Activated T-cell treated with anti-CD3 and anti-CD28 coated beads for 1 hour (primary cell): ENCODE measurements at regions not wholly inside any gene's neighbourhood (a gene's known extent, or its start where the extent isn't known, plus 50 kb on each side); places are given as distances from the start of the nearest gene placed in this dataset.

Experiments used
- DNase-seq: peaks from one replicate; pipeline ENCODE4 v3.0.0-alpha.2; 2020; ENCODE audit warnings: low read depth

DNA sequence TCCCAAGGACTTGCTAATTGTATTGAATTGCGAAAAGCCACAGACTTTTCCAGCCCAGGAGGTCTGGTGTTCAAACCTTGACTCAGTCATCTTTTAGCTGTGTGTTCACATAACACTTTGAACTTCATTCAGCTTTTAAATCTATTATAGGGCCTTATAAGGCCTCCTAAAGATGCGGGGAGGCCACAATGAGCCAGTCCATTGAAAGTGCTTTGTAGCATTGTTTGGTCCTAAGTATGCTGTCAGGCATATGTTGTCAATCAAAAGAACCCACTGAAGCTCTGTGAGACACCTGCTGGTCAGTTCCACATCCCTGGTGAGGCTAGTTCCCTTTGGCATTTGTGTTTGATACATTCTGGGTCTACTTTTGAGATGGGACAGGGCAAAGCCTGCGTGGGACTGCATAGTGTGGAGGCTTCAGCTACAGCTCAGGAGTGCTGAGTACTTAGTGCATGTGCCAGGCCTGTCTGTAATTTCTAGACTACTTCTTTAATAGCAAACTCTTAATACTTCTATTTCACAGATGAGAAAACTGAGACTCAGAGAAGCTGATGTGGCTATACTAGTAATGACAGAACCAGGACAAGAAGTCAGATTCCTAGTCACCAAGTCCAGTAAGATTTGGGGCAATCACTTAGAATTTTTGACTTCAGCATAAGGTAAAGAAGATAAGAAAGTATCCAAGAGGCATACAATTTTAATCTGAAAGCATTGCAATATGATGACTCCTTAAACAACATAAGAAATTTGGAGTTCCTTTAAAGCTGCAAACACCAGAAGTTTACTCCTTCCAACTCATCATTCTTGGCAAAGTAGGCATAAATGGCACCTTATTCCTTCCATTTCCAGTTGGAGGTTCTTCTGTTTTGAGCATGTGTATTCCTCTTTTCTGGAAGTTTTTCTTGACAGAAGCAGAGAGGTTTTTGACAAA, 213.0 kb downstream of the PDCD6IP start:
- DNase-seq, result no peak

- no peak for DNase-seq
Measured at GRCh38 chr3:34012102-34012461, 213.7 kb downstream of the PDCD6IP start.

DNA sequence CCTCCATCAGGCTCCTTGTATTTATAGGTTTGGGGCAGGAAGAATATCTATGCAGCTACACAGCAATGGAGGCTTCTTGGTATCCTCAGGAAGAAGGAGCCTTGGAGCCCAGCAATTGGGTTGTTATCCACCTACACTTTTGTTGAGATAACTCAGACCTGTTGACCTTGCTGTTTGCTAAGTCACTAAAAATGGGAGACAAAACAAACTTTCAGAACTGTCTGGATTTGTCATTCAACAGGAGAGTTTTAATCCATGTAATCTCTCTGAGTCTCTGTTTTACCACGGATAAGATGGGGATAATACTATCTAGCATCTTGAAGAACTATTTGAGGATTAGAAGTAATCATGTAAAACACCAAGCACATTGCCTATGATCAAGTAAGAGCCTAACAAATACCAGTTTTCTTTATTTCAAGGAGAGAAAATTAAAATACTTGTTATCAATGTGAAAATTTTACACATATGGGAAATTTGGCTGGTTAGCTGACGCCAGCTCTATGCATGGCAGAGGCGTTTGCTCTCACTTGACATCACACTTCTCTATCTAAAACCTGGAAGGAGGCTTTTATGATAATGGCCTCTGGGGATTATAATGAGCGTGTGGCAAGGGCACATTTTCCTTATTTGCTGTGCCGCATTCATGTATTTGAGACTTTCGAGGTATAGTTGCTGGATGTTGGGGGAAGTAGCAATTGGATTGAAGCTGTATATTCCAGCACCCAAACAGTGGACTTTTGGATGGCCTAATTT, 215.6 kb downstream of the PDCD6IP start:
- DNase-seq, result no peak

DNA sequence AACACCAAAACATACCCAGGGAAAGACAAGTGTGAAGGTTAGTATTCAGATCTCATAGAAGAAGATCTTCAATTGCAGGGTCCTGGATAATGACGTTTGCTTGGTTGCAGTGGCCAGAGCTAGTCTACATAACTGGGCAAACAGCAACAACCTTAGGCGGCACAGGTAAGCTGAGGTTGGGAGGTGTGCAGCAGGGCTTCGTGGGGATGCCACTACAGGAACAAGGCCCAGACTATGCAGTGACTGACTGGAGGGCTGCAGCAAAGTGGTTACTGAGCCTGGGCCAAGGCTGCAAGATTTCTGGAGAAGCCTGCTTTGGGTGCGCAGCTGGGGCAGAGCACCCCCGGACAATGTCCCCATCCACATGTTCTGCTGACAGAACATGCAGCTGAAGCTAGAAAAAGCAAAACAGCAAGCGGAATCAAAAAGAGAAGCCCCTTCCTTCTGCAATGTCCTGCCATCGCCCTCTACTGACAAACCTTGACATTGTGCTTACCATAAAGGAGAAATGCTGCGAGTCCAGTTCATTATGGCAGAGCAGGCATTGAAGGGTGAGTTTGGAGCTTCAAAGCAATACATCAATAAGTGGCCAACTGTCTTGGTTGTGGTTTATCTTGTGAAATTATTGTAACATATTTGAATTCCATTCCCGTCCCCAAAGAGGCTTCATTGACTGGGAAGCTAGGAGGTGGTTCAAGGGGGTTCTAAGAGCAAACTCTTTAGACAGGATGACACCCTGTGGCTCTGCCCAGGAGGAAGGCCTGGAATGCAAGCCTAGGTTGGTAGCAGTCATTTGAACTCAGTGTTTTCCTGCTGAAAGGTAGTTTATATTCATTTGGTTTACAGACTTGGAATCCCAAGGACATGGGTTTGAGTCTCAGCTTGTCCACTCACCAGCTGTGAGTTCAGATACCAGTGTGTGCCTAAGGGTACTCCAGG, 217.0 kb downstream of the PDCD6IP start:
- DNase-seq, result no peak

- peak; percentile 11 for DNase-seq
Measured at GRCh38 chr3:34016925-34017587, 218.6 kb downstream of the PDCD6IP start.

GRCh38 chr3:34017757-34018156, 219.3 kb downstream of the PDCD6IP start:
- DNase-seq, result no peak

DNA sequence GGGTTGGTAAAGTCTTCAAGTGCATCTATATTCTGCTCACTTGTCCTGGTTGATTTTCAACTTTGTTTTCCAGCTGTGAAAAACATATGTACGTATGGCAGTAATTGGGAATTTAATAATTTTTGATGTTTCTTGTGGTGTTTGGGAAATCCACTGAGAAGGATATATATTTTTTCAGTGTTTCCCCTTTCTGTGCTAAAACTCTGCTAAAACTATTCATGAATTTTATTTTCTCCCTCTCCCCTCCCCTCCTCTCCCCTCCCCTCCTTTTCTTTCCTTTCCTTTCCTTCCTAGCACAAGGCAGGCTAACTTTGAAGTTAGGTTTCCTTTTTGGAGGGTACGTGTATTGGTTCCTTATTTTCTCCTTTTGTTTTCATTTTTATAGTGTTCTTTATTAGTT, 220.7 kb downstream of the PDCD6IP start:
- DNase-seq, result no peak

GRCh38 chr3:34020170-34020569, 221.7 kb downstream of the PDCD6IP start:
- no peak for DNase-seq

- DNase-seq, result no peak
Measured at GRCh38 chr3:34020726-34021680, 222.6 kb downstream of the PDCD6IP start.

- no peak for DNase-seq
Measured at GRCh38 chr3:34022147-34022546, 223.7 kb downstream of the PDCD6IP start.

- no peak for DNase-seq
Measured at GRCh38 chr3:34024447-34025240, 226.2 kb downstream of the PDCD6IP start.

DNA sequence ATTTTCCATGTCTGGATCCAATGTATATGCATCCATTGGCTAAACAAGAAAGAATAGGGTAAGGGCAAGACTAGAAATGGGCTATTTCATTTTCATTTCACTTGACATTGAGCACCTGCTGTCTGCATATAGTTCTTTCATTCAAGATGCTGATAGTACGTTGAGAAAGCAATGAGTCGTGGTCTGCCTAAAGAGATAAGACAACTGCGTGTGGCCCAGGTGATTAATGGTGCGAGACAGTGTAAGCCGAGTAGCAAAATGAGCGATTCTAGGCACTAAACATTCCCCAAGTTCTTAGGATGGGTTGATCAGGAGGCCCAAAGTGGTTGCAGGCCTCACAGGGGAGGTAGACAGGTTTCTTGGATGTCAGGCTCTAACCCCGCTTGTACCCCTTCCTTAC, 235.4 kb downstream of the PDCD6IP start:
- DNase-seq, result no peak

- no peak for DNase-seq
Measured at GRCh38 chr3:34034840-34035239, 236.4 kb downstream of the PDCD6IP start.

DNA sequence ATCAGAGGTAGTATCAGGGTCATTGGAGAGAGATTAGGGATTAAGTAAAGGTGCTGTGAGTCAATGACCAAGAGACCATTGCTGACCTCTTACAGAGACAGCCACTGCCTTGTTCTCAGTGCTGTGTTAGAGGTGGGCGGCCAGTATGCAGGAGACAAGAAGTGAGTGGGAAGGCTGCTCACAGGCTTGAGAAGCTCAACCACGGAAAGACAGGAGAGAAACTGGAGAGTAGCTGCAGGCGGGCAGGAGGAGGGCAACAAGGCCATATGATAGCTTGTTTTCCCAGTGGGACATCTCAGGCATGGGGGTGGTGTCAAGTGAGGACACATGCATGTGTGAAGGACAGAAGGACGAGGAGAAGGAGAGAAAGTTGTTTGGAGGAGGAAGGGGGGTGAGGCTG, 237.3 kb downstream of the PDCD6IP start:
- DNase-seq, result no peak

DNA sequence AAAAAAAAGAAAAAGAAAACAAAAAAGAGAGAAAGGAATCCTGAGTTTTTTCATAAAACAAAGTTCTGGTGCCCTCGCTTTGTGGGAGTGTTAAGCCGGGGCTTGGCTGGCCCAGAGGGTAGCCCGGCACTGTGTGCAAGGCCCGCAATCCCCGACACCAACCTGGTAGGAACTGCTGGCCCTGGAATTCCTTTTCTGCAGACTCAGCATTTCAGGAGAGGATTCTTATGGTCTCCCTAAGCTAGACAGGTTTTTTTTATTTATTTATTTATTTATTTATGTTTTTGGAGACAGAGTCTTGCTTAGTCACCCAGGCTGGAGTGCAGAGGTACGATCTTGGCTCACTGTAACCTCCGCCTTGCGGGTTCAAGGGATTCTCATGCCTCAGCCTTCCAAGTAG, 238.8 kb downstream of the PDCD6IP start:
- no peak for DNase-seq

DNA sequence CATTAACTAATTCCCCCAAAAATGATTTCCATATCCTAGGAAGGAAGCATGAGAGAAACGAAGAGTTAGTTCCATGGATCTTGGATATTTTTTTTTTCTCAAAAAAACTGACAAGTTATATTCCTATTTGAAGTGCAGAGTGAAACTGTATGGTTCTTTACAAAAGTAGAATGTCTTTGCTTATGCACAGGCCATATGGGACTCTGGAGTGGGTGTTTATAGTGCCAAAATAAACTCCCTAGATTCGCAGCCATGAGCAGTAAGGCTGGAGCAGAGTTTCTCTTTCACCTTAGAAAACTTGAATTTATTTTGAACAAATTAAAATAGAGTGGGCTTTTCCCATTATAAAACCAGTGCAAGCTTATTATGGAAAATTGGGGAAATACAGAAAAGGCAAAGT, 239.7 kb downstream of the PDCD6IP start:
- DNase-seq, result no peak

DNA sequence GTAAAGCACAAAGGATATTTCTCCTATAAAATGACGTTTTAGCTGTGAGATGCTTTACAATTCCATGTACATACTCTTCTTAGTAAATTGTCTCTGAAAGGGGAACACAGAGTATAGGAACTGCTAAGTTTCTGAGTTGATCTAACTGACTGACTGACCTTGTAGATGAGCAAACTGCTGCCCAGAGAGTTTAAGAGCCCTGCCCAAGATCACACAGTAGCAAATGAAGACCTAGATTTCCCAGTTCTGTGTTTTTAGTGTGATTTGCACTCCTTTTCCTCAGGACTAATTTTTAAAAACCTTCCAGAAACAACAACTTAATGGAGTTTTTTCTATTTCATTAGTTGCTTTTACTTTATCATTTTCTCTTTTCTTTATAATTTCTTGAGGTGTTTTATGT, 247.7 kb downstream of the PDCD6IP start:
- DNase-seq, result no peak

DNA sequence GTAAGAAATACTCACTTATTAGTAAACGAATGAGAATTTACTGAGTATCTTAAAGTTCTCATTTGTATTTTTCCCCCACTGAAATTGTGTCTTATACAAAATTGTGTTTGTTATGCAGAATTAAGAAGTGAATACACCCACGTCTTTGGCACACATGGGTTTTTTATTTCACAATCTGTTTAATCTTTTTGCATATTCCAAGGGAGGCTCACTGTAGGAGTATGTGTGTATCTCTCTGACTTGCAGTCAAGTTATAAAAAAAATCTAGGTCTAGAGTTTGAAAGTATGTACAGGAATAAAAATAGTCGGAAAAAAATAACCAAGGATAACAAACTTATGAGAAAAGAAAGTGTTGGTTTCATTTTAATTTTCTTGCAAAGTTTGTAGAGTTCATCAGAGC, 255.2 kb downstream of the PDCD6IP start:
- no peak for DNase-seq

DNA sequence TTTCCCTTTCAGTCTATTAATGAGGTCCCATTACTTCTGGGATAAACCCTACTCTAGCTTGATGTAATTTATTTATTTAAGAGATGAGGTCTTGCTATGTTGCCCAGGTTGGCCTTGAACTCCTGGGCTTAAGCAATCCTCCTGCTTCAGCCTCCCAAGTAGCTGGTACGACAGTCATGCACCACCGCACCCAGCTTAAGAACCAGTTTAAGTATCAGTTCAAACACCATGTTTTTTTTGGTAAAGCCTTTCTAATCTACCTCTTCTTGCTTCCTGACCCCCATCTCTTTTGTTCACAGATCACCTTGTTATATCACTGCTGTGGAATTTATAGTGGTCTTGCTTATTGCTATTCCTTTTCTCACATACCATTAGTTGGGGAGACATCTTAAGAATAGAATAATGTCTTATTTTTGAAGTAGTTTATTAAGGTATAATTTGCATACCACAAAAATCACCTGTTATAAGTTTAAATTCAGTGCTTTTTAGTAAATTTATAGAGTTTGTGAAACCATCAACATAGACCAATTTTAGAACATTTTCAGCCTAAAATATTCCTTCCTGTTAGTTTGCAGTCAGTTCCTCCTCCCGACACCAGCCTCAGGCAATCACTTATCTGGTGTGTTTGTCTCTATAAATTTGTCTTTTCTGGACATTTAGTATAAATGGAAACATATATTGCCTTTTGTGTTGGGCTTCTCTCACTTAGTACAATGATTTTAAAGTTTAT, 257.9 kb downstream of the PDCD6IP start:
- no peak for DNase-seq
